ENCODE measurements at regions not wholly inside any gene's neighbourhood (a gene's known extent, or its start where the extent isn't known, plus 50 kb on each side); places are given as distances from the start of the nearest gene placed in this dataset.
"Not testable (repeated sequence)": the region's sequence is repeated elsewhere in the genome, so short reads cannot be mapped to it uniquely, and the experiment has no call there.

DNA sequence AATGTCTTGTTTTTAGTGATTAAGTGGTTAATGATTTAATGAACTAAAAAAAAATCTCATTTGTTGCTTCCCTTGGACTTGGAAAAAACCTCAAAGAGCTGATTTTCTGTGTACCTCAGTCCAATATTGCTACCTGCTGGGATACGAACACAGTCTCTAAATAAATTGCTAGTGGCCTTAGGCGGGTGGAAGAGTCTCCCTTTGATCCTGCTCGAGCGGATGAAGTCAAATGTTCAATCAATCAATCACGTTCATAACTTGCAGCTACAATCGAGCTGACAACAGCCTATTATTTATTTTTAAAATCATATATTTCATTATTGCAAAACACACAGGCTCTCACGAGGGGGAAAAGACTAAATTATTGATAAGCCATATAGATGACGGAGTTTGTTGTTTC is 57.3 kb upstream of the HABP2 start:
- TF ChIP-seq, protein P1, sequence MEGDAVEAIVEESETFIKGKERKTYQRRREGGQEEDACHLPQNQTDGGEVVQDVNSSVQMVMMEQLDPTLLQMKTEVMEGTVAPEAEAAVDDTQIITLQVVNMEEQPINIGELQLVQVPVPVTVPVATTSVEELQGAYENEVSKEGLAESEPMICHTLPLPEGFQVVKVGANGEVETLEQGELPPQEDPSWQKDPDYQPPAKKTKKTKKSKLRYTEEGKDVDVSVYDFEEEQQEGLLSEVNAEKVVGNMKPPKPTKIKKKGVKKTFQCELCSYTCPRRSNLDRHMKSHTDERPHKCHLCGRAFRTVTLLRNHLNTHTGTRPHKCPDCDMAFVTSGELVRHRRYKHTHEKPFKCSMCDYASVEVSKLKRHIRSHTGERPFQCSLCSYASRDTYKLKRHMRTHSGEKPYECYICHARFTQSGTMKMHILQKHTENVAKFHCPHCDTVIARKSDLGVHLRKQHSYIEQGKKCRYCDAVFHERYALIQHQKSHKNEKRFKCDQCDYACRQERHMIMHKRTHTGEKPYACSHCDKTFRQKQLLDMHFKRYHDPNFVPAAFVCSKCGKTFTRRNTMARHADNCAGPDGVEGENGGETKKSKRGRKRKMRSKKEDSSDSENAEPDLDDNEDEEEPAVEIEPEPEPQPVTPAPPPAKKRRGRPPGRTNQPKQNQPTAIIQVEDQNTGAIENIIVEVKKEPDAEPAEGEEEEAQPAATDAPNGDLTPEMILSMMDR (conservative IDR thresholded peaks at IDR 0.05; ENCODE audit: low read depth): no peak
- no peak for DNase-seq (ENCODE audit: low spot score)
- CTCF ChIA-PET: interaction anchor here (0.5 to 0.6 kb wide), 2 partner anchors 9 to 1438 kb away, joined by 3 to 4 read pairs; no protein-coding TSS in a partner anchor
- POLR2A ChIA-PET (ENCODE audit: low non-redundant PET): no interaction called here
- H3K27ac ChIP-seq: no peak overlapping the region

DNA sequence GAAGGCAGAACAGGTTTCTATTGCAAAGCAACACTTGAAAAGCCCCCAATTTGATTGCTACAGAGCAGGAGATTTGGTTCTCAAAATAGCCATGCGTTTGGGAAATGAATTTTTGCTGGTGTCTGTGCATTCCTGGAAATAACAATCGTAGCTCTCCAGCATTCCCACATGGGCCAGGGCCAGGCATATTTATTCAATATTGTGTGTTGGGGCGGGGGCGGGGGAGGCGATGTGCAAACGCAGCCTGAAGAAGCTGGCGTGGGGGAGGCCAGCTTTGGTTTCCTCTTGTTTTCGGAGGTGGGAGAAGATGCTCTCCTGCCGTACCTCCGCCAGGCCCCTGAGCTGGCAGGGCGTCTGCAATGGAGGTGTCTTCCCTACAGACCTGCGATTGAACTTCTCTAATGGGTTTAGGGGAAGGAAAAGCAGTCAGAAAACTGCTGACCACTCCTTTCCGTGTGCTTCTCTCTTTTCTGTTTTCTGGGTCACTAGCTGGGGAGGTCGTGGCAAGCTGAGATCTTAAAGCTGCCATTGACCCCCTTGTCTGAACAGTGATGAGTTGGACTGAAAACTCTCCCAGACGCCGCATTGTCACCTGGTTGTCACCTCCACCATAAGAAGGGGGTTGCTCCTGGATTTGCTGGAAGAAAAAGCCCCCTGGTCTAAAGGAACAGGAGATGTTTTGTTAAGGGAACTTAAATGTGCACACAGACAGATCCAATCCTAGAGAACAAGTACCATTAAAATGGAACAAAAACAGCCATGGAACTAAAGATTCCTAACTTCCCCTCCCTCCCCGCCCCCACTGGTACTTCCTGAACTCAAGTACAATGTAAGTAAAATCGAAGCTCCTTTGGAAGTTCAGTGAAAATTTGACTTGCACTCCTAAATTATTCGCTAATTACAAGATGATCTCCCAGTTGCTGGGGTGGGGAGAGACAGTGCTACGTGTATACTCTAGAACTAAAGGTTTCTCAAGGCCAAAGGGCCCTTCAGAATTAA is 56.4 kb upstream of the HABP2 start:
- TF ChIP-seq, protein P1 (conservative IDR thresholded peaks at IDR 0.05; ENCODE audit: low read depth): no peak
- CTCF ChIA-PET: interaction anchor here (0.5 to 0.6 kb wide), 2 partner anchors 922 to 1437 kb away, joined by 4 read pairs; no protein-coding TSS in a partner anchor
- no peak for DNase-seq (ENCODE audit: low spot score)
- H3K27ac ChIP-seq: no peak overlapping the region
- POLR2A ChIA-PET (ENCODE audit: low non-redundant PET): no interaction called here

DNA sequence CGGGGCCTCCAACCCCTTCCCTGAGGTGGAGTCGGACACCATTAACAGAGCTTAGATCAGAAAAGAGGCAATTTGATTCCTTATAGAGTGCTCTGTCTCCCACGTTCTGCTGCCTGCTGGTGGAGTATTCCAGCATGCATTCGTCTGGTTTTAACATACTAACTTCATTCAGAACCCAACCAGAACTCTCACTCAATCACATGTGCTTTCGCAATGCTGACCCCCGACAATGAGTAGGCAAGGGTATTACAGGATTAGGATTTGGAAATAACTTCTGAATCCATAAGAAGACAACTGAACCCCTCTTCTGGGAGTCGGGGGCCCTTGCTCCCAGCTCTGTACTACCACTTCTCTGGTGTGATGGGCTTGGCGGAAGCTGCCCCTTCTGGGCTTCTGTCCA is 55.7 kb upstream of the HABP2 start:
- ChIA-PET CTCF (interaction anchor here (0.5 kb wide), 1 partner anchor 923 kb away, joined by 4 read pairs; no protein-coding TSS in a partner anchor), POLR2A (ENCODE audit: low non-redundant PET) (no interaction called here)
- TF ChIP-seq, protein P1 (conservative IDR thresholded peaks at IDR 0.05; ENCODE audit: low read depth): no peak
- no peak overlapping the region for H3K27ac ChIP-seq
- no peak for DNase-seq (ENCODE audit: low spot score)

DNA sequence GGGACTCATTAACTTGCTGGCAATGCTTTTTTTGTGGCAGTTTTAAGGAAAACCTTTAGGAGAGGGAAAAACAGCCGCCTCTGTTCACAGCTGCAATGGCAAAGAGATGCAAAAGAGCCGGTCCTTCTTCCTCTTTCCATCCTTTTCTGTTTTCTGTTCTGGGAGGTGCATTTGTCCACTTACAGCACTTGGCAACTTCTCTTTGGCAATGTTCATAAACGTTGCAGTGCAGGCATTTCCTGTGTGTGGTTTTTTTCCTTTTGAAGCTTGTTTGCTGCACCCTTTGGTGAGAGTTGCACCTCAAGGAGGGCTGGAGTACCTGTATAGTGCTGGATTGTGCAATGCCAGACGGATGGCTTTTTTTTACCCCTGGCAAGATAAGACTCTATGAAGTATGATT is 53.9 kb upstream of the HABP2 start:
- TF ChIP-seq, protein P1 (conservative IDR thresholded peaks at IDR 0.05; ENCODE audit: low read depth): no peak
- ChIA-PET CTCF (no interaction called here), POLR2A (ENCODE audit: low non-redundant PET) (no interaction called here)
- no peak overlapping the region for H3K27ac ChIP-seq
- no peak for DNase-seq (ENCODE audit: low spot score)

DNA sequence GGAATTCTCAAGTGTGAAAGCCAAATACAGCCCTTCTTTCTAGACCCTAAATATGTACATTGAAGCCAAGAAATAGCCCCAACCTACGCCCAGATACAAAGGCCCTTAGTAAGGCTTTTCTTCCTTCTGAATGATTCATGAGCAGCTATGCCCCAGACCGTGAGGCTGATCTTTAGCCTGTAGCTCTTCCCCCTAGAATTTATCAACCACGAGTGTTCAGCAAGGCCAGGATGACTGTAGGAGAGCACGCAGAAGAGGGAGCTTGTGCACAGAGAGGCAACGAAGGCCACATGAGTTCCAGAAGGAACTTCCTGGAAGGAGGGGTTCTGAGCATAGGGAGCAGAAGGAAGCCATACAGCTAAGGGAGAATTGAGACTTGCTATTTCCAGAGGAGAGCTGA is 53.0 kb upstream of the HABP2 start:
- no peak overlapping the region for H3K27ac ChIP-seq
- ChIA-PET POLR2A (ENCODE audit: low non-redundant PET) (no interaction called here), CTCF (interaction anchor here (0.5 to 0.7 kb wide), 2 partner anchors 26 to 33 kb away, joined by 3 read pairs; no protein-coding TSS in a partner anchor)
- no peak for DNase-seq (ENCODE audit: low spot score)
- TF ChIP-seq, protein P1 (conservative IDR thresholded peaks at IDR 0.05; ENCODE audit: low read depth): no peak

DNA sequence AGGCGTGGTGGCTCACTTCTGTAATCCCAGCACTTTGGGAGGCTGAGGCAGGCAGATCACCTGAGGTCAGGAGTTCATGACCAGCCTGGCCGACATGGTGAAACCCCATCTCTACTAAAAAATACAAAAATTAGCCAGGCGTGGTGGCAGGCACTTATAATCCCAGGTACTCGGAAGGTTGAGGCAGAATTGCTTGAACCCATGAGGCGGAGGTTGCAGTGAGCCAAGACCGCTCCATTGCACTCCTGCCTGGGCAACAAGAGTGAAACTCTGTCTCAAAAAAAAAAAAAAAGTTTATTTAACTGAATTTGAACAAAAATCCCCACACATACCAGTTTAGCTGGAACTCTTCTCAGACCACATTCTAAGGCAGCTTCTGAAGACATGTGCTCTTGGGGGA is 51.8 kb upstream of the HABP2 start:
- DNase-seq (ENCODE audit: low spot score); H3K27ac ChIP-seq; POLR2A ChIA-PET (ENCODE audit: low non-redundant PET): not testable (repeated sequence)
- CTCF ChIA-PET: interaction anchor here (0.6 kb wide), 2 partner anchors 803 to 1274 kb away, joined by 4 to 8 read pairs; no protein-coding TSS in a partner anchor

Measured in RWPE1 (cell line).